GM12891 (cell line): ENCODE measurements at regions not wholly inside any gene's neighbourhood (a gene's known extent, or its start where the extent isn't known, plus 50 kb on each side); places are given as distances from the start of the nearest gene placed in this dataset.

Experiments
- DNase-seq: peaks from one replicate; pipeline ENCODE4 v3.0.0; 2011; ENCODE audit warnings: low spot score; ENCODE audit not compliant: insufficient read length
- FAIRE-seq: peaks from 2 replicates; lab custom pipeline; 2011; peaks lifted over from hg19 to GRCh38; lab: Jason Lieb, UNC
- PAX5 ChIP-seq: IDR thresholded peaks from 2 replicates; pipeline ENCODE4 v1.6.1; 2011; ENCODE audit warnings: low read length, moderate library complexity, mild to moderate bottlenecking; ENCODE audit not compliant: insufficient read depth, severe bottlenecking
- POLR2A ChIP-seq: IDR thresholded peaks from 2 replicates; pipeline ENCODE4 v1.6.1; 2011; ENCODE audit warnings: low read depth, low read length, control low read depth
- POLR2AphosphoS5 ChIP-seq: IDR thresholded peaks from 2 replicates; pipeline ENCODE4 v1.6.1; 2011; ENCODE audit warnings: low read depth, low read length, control low read depth
- POU2F2 ChIP-seq: IDR thresholded peaks from 2 replicates; pipeline ENCODE4 v1.6.1; 2011; ENCODE audit warnings: low read depth, mild to moderate bottlenecking, control low read depth, low read length, moderate library complexity
- SPI1 ChIP-seq: IDR thresholded peaks from 2 replicates; pipeline ENCODE4 v1.6.1; 2011; ENCODE audit warnings: low read depth, low read length, control low read depth
- TAF1 ChIP-seq: IDR thresholded peaks from 2 replicates; pipeline ENCODE4 v1.6.1; 2011; ENCODE audit warnings: low read depth, low read length, control low read depth

DNA sequence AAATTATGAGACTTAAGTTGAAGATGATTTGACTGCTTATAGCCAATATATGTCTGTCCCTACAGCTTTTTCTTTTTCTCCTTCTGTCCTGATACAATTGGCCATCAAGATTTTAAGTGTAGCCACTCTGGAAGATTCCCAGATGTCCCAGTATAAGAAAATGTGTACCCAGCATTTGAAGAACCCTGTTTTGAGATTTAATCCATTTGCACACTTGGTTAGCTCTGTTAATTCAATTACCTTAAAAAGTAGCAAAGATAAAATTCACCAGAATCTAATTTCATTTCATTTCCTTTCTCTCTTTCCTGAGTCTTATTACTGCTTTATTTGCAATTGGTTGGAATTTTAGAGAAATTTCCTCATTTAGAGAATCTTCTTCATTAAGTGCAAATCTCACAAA is 81.4 kb downstream of the DDIT4L start:
- TF ChIP-seq POLR2A, result no peak
- TF ChIP-seq TAF1, result no peak
- TF ChIP-seq POLR2AphosphoS5, result no peak
- no peak for TF ChIP-seq PAX5
- no peak for TF ChIP-seq POU2F2
- no peak for TF ChIP-seq SPI1
- DNase-seq (no peak), FAIRE-seq (no peak)

DNA sequence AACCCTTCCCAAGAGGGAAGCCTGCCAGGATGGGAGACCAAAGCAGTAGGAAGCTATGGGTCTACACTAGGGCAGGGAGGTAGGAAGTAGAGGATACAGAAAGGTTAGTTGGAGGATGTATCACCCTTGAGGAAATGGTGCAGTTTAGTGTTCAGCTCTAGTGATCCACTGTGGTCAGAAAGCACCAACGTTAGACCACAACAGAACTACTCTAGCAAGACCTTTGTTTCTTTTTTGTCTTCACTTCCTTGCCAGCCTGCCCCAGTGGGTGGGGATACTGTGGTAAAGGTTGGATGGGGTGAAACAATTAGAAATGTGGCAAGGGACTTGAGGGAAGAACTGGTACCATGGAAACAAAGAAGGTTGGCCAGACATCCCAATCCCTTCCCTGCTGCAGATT is 83.3 kb downstream of the DDIT4L start:
- TF ChIP-seq PAX5 (no peak), SPI1 (peak; percentile 56)
- no peak for DNase-seq
- FAIRE-seq, result peak; percentile 95

DNA sequence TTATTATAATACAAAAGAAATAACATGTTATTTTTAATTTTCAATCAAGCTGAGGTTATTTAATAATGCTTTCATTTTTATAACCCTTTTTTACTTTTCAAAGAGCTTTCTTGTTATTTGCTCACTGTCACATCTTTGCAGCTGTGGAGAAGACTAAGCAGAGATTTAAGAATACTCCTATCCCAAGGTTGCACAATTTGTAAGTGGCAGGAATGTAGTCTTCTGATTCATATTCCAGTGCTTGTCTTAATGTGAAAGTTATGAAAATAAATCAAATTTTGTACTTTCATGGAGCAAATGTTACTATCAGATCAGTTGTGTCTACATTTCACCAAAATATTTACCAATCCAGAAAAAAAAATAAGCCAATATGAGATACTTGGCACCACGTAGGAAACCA is 86.6 kb downstream of the DDIT4L start:
- DNase-seq (no peak), FAIRE-seq (no peak)
- TF ChIP-seq TAF1 (no peak), SPI1 (no peak), POLR2AphosphoS5 (no peak), POU2F2 (no peak), POLR2A (no peak), PAX5 (no peak)

DNA sequence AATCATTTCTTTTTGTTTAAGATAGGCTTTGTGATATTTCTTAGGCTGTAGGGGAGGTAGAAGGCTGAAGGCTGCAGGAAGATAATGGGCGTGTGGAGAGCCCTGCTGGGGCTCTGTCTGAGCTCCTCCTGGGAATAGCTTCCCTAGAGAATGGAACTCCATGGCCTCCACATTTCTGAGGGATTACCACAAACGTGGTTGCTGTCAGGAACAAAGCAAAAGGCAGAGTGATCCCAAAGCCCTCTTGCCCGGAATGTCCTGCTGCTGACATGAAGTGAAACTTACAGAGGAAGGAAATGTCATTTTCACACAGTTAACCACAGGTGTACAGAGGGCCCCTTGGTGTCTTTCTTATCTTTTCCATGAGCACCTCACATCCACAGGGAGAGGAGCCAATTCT is 89.3 kb downstream of the DDIT4L start:
- FAIRE-seq (no peak), DNase-seq (no peak)
- no peak for TF ChIP-seq POLR2A
- no peak for TF ChIP-seq POLR2AphosphoS5
- no peak for TF ChIP-seq PAX5
- no peak for TF ChIP-seq POU2F2
- TF ChIP-seq SPI1, result peak; percentile 44; the same call in 1 of the 2 replicates
- no peak for TF ChIP-seq TAF1

DNA sequence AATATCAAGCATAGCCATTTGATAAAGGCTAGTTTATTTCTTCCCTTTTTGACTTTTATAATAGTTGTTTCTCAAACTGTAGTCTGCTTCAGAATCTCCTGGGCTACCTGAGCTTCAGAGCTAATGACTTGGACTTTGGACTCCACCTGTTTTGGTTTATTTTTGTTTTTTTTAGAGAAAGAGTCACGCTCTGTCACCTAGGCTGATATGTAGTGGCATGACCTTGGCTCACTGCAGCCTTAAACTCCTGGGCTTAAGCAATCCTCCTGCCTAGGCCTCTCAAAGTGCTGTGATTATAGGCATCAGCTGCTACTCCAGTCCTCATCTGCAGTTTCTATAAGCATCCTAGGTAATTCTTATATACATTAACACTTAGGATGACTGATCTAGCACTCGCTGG is 90.5 kb downstream of the DDIT4L start:
- no peak for FAIRE-seq
- no peak for DNase-seq
- TF ChIP-seq POLR2A (no peak), POU2F2 (no peak), POLR2AphosphoS5 (no peak), SPI1 (no peak), TAF1 (no peak), PAX5 (no peak)

DNA sequence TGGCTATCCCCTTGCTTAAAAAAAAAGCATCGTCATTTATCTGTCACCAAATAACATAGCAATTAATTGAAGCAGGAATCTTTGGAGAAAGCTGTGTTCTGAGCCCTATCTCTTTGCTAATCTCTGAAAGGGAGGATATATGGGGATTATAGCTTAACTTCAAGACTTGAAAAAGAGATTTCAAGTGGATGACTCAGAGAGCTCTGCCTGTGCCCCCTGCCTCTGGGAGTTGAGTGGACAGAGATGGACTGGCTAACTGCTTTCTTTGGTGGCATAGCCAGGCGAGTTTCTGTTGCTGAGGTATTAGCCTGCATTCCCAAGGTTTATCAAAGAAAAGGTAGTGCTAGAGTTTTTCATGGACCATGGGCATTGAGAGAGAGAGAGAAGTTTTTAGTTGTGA is 91.6 kb downstream of the DDIT4L start:
- TF ChIP-seq PAX5 (no peak), SPI1 (no peak), POLR2AphosphoS5 (no peak), TAF1 (no peak)
- no peak for FAIRE-seq
- DNase-seq, result no peak

DNA sequence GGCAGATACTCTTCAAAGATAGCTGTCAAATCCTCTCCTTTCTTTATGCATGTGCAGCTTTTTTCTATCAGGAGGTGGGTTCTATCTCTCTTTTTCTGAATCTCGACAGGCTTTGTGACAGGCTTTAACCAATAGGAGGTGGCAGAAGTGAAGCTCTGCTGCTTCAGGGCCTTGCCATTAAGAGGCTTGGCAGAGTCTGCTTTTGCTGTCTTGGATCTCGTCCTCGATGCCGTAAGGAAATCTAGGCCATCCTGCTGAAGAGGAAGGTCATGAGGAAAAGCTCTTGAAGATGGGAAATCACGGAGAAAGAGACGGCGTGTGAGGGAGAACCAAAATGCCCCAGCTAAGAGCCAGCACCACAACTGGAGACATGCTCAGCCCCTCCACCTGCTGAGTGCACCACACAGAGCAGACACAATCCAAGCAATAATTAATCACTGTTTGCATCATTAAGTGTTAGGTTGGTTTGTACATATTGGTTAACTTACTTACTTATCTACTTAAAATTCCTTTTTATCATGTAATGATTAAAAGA is 92.2 kb downstream of the DDIT4L start:
- no peak for TF ChIP-seq POLR2A
- TF ChIP-seq SPI1, result no peak
- no peak for TF ChIP-seq TAF1
- no peak for TF ChIP-seq PAX5
- TF ChIP-seq POU2F2, result no peak
- TF ChIP-seq POLR2AphosphoS5, result no peak
- no peak for FAIRE-seq
- DNase-seq, result no peak

DNA sequence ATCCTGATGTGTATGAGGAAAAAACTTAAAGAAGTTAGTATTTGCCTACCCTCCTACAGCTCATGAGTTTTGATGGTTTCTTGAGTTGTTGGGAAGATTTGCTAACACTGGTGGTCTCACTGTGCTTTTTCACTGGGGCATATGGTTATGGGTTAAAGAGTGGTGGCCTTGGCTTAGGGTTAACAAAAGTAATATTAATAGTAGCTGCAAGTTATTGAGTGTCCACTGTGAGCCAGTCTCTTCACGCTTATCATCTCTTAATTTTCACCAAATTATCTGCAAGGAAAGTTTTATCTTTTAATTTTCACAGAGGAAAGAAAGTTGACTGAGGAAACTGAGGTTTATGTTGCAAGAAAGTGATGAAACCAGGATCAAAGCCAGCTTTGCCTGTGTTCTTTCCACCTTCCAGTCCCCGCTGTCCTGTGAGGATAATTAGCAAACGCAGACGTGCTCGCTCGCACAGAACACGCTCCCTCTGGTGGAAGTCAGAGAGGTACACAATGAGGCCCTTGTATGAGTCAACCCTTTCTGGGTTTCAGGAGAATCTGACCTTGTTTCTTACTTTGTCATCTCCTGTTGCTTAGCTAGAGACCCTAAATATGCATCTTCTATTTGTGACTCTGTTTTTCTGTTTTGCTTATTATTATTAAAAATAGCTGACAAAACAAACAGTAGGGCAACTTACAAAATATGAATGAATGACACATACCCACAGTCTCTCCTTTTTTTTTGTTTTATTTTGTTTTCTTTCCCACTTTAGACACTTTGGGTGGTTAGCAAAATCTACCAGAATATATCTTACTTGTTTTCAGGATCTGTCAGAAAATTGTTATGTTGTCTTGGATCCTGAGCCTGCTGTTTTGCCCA is 94.3 kb downstream of the DDIT4L start:
- TF ChIP-seq SPI1 (no peak), POLR2A (no peak), POLR2AphosphoS5 (no peak)
- FAIRE-seq (peak; percentile 92), DNase-seq (no peak)

DNA sequence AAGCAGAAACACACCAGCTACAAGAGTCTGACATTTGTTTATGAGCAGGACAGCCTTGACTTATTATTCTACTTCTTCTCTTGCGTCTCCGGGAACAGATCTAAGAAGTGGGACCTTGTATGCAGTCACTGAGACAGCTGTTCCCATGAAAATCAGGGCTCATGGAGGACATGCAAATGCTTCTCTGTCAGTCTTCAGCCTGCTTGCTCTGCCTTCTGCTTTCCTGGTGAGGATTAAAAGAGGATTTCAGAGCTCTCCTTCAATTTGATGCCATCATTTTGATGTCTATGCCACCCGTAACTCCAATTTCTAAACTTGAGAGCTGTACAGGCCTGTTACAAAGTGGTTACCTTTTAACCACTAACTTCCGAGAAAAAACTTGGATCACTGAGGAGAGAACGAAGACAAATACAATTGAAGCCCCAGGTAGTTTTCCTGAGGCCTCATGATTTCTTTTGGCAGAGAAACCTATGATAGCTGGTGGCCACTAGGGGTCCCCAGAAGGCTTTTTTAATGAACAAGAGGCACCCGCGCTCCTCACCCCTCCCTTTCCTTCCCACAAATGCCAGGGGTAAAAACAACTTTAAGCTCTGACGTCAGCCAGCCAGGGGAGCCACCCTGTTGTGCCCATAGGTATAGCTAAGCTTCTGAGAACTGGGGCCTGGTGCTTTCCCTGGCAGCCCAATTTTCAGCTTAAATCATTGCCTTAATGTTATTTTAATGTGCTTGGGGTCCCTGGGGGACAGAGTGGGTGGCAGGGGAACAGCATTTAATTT is 97.0 kb downstream of the DDIT4L start:
- no peak for TF ChIP-seq SPI1
- TF ChIP-seq TAF1, result no peak
- no peak for TF ChIP-seq POLR2A
- no peak for TF ChIP-seq POLR2AphosphoS5
- TF ChIP-seq POU2F2, result no peak
- no peak for TF ChIP-seq PAX5
- FAIRE-seq, result peak; percentile 78
- no peak for DNase-seq
